VCaP (cell line): ENCODE measurements at regions not wholly inside any gene's neighbourhood (a gene's known extent, or its start where the extent isn't known, plus 50 kb on each side); places are given as distances from the start of the nearest gene placed in this dataset.

Source experiments
- H3K27ac ChIP-seq: fragments of 450-650 bp; 2 replicates; pipeline ENCODE4 v1.5.1; 2017
- TF ChIP-seq, protein P1 (sequence below): fragments of 450-650 bp; conservative IDR thresholded peaks from 2 replicates; pipeline ENCODE4 v1.5.1; 2017; ENCODE audit warnings: mild to moderate bottlenecking, moderate library complexity

DNA sequence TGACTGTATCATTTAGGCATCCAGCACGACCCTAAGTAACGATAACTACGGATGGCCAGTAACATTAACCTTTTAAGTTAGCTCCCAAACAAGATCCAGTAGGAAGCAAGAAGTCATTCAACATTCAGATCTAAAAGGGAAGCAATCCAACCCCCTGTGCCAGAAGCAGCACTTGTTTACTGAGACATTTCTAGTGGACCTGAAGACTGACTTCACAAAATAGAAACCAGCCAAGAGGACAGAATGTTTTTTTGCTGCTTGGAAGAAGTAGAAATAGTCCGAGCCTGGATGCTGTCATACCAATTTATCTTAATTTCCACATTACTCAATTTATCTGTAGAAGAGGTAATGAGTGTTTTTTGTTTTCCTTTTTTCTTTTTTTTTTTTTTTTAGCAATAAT, 88.0 kb upstream of the CTTNBP2 start:
- TF ChIP-seq, protein P1, sequence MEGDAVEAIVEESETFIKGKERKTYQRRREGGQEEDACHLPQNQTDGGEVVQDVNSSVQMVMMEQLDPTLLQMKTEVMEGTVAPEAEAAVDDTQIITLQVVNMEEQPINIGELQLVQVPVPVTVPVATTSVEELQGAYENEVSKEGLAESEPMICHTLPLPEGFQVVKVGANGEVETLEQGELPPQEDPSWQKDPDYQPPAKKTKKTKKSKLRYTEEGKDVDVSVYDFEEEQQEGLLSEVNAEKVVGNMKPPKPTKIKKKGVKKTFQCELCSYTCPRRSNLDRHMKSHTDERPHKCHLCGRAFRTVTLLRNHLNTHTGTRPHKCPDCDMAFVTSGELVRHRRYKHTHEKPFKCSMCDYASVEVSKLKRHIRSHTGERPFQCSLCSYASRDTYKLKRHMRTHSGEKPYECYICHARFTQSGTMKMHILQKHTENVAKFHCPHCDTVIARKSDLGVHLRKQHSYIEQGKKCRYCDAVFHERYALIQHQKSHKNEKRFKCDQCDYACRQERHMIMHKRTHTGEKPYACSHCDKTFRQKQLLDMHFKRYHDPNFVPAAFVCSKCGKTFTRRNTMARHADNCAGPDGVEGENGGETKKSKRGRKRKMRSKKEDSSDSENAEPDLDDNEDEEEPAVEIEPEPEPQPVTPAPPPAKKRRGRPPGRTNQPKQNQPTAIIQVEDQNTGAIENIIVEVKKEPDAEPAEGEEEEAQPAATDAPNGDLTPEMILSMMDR: no peak
- no peak overlapping the region for H3K27ac ChIP-seq

DNA sequence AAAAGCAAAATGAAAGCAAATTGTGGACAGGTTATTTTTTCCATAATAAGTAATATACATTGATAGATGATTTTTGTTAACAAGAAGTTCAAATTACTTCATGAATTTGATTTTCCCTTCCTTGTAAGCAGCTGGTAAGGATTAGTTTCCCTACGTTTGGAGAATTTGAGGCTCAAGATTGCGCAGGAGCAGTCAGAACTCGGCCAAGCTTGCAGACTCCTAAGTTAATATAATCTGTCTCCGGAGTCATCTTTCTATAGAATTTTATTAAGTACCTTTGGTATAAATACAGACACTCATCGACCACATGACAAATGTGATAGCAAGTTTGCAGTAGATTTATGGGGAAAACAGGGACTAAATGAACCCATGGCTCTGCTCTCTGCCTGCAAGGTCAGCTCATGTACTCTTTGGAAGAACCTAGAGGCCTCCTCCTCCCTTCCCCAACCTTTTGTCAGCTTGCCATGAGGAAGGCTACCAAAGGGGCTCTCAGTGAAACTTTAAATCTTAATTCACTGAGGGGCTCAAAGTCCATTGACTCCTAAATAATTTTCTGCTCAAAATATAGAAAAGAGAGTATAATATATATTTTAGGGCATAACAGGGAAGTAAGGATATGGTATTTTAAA, 89.2 kb upstream of the CTTNBP2 start:
- TF ChIP-seq, protein P1: no peak
- H3K27ac ChIP-seq: no peak overlapping the region

DNA sequence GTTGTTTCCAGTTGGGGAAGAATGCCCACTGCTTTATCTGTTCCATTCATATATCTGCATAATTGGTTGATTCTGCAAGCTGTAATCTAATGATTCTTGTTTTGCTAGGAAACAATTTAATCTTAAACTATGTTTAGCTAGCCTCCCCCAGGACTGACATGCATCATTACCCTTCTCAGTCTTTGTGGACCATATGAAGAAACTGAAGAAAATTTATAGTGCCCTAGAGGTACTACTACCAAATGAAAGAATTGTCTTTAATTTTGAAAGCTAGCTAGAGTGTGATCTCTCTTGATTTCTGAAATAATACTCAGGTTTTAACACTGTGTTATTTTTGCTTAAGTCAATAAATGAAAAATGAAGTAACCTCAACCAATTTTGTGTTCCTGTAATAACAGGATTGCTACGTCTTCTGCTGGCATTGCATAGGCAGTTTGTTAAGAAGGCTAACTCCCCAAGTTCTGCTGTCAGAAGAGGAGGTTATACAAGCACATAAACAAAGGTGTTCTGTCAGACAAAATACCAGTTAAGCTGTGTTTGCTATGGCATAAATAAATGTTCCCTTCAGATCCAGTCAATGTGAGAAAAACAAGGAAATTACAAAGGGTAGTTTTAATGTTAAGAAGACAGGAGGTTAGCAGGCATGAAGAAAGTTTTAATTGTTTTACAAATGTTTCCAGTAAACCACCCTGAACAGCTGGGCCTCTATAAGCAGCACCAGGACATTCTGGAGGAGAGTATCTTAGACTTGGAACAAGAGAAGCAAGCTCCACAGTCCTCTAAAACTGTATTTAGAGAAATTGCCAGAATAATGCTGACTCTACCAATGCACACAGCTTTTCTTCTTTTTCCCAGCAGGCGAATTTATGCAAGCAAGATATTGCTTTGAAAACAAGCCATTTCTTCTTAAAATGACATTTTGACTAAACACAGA, 90.3 kb upstream of the CTTNBP2 start:
- H3K27ac ChIP-seq: no peak overlapping the region
- TF ChIP-seq, protein P1: no peak

DNA sequence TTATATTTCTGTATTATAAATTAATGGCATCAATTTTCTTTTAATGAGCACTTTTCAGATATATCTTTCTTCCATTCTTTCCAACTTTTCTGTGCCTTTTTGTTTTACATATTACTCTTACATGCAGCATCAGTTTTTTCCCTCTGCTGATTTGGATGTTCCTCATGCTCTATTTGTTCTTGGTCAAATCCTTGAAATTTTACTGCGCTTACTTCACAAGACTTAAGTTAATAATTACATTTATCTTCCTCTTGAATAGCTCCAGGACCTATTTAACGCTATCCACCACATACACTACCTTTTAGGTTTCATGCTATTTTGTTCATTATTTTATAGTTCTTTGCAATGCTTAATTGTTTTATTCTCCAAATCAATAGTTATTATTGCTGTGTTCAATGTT, 97.6 kb upstream of the CTTNBP2 start:
- TF ChIP-seq, protein P1: no peak
- H3K27ac ChIP-seq: peak overlapping the region; percentile 13; the same call in 1 of the 2 replicates

DNA sequence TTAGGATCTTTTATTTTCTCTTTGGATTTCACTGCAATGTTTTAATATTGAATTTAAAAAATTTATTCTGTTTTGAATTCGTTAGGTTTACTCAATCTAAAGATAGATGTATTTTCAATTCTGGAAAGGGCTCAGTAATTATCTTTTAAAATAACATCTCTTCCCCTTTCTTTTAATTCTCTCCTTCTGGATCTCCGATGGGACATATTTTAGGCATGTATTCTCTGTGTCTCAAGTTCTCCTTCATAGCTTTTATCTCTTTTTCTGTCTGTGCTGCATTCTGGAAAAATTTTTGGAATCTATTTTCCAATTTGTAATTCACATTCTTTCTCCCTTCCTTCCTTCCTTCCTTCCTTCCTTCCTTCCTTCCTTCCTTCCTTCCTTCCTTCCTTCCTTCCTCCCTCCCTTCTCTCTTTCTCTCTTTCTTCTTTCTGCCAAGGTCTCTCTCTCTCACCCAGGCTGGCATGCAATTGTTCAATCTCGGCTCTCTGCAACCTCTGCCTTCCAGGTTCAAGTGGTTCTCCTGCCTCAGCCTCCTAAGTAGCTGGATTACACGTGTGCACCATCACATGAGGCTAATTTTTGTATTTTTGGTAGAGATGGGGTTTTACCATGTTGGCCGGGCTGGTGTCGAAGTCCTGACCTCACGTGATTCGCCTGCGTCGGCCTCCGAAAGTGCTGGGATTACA, 98.5 kb upstream of the CTTNBP2 start:
- TF ChIP-seq, protein P1: no peak
- no peak overlapping the region; the same call in 1 of the 2 replicates for H3K27ac ChIP-seq

DNA sequence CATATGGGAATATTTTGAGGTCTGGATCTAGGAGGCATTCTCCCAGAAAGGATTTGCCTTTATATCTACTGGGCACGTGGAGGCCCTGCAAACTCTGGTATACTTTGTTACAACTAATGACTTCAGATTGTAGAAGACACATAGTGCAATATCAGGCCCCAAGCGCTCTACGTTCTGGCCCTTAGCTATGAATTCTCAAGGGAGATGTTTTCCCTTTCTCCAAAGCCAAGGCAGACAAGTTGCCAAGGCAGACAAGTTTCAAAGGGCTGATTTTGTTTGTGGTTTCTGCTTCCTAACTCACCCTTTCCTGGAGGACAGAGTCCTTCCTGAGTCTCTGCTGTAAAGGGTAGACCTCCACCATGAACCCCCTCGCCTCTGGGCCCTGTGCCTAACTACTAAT, 99.4 kb upstream of the CTTNBP2 start:
- TF ChIP-seq, protein P1: no peak
- H3K27ac ChIP-seq: no peak overlapping the region

DNA sequence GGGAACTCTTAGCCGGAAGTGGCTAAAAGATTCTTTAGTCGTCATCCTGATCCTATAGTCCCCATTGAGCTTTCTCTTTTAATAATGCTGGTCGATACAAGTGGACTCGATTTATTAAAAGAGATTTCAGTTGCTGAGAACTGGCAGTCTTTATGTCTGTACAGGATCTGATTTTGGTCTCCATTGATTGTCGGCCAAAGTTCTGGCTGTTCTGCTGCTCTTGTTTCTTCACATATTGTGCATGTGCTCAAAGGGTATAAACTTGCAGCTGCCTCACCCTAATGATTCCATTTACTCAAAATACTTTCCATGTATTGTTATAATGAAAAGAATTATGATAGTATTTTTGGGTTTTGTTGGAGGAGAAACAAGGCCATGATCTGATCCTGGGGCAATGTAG, 100.7 kb upstream of the CTTNBP2 start:
- TF ChIP-seq, protein P1: no peak
- no peak overlapping the region for H3K27ac ChIP-seq
